ENCODE measurements at regions not wholly inside any gene's neighbourhood (a gene's known extent, or its start where the extent isn't known, plus 50 kb on each side); places are given as distances from the start of the nearest gene placed in this dataset.

GRCh38 chr4:54167508-54167907 is 61.6 kb upstream of the PDGFRA start:
- no peak overlapping the region for H3K4me2 ChIP-seq
- H3K9me3 ChIP-seq: no peaks in the 10 kb centered on the region
- ChIA-PET CTCF (interaction anchor here (0.6 kb wide), 1 partner anchor 48 kb away, joined by 4 read pairs; no protein-coding TSS in a partner anchor), POLR2A (no interaction called here)
- no peak for TF ChIP-seq RAD21 (conservative IDR thresholded peaks at IDR 0.05 in 1 of 2, IDR thresholded peaks at IDR 0.05 in 1 of 2)
- TF ChIP-seq, protein P1, sequence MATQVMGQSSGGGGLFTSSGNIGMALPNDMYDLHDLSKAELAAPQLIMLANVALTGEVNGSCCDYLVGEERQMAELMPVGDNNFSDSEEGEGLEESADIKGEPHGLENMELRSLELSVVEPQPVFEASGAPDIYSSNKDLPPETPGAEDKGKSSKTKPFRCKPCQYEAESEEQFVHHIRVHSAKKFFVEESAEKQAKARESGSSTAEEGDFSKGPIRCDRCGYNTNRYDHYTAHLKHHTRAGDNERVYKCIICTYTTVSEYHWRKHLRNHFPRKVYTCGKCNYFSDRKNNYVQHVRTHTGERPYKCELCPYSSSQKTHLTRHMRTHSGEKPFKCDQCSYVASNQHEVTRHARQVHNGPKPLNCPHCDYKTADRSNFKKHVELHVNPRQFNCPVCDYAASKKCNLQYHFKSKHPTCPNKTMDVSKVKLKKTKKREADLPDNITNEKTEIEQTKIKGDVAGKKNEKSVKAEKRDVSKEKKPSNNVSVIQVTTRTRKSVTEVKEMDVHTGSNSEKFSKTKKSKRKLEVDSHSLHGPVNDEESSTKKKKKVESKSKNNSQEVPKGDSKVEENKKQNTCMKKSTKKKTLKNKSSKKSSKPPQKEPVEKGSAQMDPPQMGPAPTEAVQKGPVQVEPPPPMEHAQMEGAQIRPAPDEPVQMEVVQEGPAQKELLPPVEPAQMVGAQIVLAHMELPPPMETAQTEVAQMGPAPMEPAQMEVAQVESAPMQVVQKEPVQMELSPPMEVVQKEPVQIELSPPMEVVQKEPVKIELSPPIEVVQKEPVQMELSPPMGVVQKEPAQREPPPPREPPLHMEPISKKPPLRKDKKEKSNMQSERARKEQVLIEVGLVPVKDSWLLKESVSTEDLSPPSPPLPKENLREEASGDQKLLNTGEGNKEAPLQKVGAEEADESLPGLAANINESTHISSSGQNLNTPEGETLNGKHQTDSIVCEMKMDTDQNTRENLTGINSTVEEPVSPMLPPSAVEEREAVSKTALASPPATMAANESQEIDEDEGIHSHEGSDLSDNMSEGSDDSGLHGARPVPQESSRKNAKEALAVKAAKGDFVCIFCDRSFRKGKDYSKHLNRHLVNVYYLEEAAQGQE (IDR thresholded peaks at IDR 0.05): no peak
- TF ChIP-seq FOSL2 (IDR thresholded peaks at IDR 0.05): no peak
- TF ChIP-seq FOSL2 (CRISPR knock-in tag; IDR thresholded peaks at IDR 0.05): no peak
- TF ChIP-seq JUN (IDR thresholded peaks at IDR 0.05): no peak
- TF ChIP-seq HEYL (CRISPR knock-in tag; IDR thresholded peaks at IDR 0.05): no peak
- TF ChIP-seq, protein P2, sequence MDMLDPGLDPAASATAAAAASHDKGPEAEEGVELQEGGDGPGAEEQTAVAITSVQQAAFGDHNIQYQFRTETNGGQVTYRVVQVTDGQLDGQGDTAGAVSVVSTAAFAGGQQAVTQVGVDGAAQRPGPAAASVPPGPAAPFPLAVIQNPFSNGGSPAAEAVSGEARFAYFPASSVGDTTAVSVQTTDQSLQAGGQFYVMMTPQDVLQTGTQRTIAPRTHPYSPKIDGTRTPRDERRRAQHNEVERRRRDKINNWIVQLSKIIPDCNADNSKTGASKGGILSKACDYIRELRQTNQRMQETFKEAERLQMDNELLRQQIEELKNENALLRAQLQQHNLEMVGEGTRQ (IDR thresholded peaks at IDR 0.05): no peak
- no peak for TF ChIP-seq HES2 (IDR thresholded peaks at IDR 0.05)
- TF ChIP-seq, protein P3, sequence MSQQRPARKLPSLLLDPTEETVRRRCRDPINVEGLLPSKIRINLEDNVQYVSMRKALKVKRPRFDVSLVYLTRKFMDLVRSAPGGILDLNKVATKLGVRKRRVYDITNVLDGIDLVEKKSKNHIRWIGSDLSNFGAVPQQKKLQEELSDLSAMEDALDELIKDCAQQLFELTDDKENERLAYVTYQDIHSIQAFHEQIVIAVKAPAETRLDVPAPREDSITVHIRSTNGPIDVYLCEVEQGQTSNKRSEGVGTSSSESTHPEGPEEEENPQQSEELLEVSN (IDR thresholded peaks at IDR 0.05; ENCODE audit: borderline replicate concordance, low read depth): no peak
- no peak for TF ChIP-seq POLR2A (IDR thresholded peaks at IDR 0.05; ENCODE audit: low read length)
- no peak for TF ChIP-seq ZSCAN20 (CRISPR knock-in tag; IDR thresholded peaks at IDR 0.05)
- no peak for TF ChIP-seq CHD2 (IDR thresholded peaks at IDR 0.05; ENCODE audit: low read length, partially characterized antibody)
- TF ChIP-seq, protein P4, sequence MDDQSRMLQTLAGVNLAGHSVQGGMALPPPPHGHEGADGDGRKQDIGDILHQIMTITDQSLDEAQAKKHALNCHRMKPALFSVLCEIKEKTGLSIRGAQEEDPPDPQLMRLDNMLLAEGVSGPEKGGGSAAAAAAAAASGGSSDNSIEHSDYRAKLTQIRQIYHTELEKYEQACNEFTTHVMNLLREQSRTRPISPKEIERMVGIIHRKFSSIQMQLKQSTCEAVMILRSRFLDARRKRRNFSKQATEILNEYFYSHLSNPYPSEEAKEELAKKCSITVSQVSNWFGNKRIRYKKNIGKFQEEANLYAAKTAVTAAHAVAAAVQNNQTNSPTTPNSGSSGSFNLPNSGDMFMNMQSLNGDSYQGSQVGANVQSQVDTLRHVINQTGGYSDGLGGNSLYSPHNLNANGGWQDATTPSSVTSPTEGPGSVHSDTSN (IDR thresholded peaks at IDR 0.05): no peak
- TF ChIP-seq ZFP36 (IDR thresholded peaks at IDR 0.05; ENCODE audit: borderline replicate concordance, partially characterized antibody): no peak
- no peak for TF ChIP-seq ZNF302 (CRISPR knock-in tag; IDR thresholded peaks at IDR 0.05)
- TF ChIP-seq CTCF (IDR thresholded peaks at IDR 0.05): no peak
- TF ChIP-seq CHD4 (IDR thresholded peaks at IDR 0.05; ENCODE audit: borderline replicate concordance): no peak
- TF ChIP-seq, protein P5, sequence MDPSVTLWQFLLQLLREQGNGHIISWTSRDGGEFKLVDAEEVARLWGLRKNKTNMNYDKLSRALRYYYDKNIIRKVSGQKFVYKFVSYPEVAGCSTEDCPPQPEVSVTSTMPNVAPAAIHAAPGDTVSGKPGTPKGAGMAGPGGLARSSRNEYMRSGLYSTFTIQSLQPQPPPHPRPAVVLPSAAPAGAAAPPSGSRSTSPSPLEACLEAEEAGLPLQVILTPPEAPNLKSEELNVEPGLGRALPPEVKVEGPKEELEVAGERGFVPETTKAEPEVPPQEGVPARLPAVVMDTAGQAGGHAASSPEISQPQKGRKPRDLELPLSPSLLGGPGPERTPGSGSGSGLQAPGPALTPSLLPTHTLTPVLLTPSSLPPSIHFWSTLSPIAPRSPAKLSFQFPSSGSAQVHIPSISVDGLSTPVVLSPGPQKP (IDR thresholded peaks at IDR 0.05; ENCODE audit: low read depth, low read length): no peak
- no peak for TF ChIP-seq GATA3 (IDR thresholded peaks at IDR 0.05; ENCODE audit: borderline replicate concordance)
- no peak for TF ChIP-seq CBX2 (IDR thresholded peaks at IDR 0.05; ENCODE audit: borderline replicate concordance, low read depth)
- no peak overlapping the region for H3K4me3 ChIP-seq
- FAIRE-seq (no peak), DNase-seq (ENCODE audit: low read depth in 1 of 2, low spot score in 1 of 2) (no peak), ATAC-seq (no peak)
- no peaks in the 10 kb centered on the region for H3K4me1 ChIP-seq
- 65% methylated on average over 3 of the region's 3 CpGs for WGBS (ENCODE audit: missing lambda C conversion rate)
- H3K27ac ChIP-seq: no peak overlapping the region

Data from A549 (cell line).